MM.1S (cell line): ENCODE measurements at regions not wholly inside any gene's neighbourhood (a gene's known extent, or its start where the extent isn't known, plus 50 kb on each side); places are given as distances from the start of the nearest gene placed in this dataset.

ENCODE experiments used
- EZH2 ChIP-seq: fragments of 300-600 bp; sonication (generic); optimal IDR thresholded peaks from 2 replicates; pipeline ENCODE3; 2017; ENCODE audit warnings: low read depth, mild to moderate bottlenecking, antibody characterized with exemption, low read length, mixed read lengths
- TF ChIP-seq, protein P1 (sequence below): fragments of 300-600 bp; sonication (generic); IDR thresholded peaks from 2 replicates; pipeline ENCODE4 v1.5.1; 2016; ENCODE audit warnings: antibody characterized with exemption, low read length, mixed read lengths

DNA sequence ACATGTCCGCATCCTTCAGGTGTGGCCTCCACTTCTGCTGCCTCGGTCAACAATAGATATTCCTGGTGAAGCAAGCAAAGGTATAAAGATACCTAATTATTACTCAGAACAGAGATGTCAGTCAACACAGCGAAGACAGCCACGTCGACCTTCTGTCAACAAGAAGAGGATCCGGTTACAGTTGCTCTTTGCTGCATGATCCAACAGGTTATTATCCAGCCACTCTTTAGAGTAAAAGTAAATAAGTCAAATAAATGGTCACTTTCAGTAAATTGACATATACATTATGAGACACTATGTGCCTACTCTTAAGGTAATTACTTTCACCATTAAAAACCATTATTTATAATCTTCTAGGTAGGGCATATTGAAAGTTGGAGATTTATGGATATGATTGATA is 356.8 kb upstream of the ATP11B start:
- no peak for TF ChIP-seq EZH2
- TF ChIP-seq, protein P1, sequence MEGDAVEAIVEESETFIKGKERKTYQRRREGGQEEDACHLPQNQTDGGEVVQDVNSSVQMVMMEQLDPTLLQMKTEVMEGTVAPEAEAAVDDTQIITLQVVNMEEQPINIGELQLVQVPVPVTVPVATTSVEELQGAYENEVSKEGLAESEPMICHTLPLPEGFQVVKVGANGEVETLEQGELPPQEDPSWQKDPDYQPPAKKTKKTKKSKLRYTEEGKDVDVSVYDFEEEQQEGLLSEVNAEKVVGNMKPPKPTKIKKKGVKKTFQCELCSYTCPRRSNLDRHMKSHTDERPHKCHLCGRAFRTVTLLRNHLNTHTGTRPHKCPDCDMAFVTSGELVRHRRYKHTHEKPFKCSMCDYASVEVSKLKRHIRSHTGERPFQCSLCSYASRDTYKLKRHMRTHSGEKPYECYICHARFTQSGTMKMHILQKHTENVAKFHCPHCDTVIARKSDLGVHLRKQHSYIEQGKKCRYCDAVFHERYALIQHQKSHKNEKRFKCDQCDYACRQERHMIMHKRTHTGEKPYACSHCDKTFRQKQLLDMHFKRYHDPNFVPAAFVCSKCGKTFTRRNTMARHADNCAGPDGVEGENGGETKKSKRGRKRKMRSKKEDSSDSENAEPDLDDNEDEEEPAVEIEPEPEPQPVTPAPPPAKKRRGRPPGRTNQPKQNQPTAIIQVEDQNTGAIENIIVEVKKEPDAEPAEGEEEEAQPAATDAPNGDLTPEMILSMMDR = no peak
